ENCODE measurements at regions not wholly inside any gene's neighbourhood (a gene's known extent, or its start where the extent isn't known, plus 50 kb on each side); places are given as distances from the start of the nearest gene placed in this dataset.
"Not testable (repeated sequence)": the region's sequence is repeated elsewhere in the genome, so short reads cannot be mapped to it uniquely, and the experiment has no call there.

DNA sequence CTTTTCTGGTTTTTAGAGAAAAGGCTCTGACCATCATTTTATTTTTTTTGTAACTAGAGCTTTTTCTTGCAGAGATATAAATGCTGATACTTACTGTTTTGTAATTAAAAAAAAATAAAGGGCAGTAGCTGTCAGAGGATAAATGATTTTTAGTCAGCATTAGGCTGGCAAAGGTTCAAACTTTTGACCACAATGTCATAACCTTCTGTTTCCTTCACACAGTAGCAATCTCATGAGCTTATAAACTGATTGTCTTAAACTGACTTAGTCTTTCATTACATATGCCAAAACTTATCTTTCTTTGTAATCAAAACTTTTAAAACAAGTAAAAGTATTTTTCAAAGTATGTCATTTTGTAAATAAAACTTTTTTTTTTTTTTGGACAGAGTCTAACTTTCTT is 841.9 kb downstream of the OTOL1 start:
- no peak for DNase-seq

DNA sequence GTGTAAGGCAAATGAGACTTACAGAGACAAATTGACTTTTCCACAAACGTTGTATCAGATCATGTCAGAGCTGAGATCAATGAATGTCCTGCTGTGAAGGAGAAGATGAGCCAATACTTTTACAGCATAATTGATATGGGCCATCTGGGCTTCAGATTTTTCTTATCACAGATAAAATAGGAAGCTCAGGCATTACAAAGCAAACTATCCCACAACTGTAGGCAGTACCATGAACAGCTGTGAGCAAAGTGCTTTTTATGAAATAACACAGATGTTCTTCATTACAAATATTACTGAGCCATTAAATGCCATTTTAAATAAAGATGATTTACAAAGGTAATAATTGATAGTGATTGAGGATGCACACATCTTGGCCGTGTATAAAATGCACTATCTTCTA is 852.3 kb downstream of the OTOL1 start:
- DNase-seq, result no peak

DNA sequence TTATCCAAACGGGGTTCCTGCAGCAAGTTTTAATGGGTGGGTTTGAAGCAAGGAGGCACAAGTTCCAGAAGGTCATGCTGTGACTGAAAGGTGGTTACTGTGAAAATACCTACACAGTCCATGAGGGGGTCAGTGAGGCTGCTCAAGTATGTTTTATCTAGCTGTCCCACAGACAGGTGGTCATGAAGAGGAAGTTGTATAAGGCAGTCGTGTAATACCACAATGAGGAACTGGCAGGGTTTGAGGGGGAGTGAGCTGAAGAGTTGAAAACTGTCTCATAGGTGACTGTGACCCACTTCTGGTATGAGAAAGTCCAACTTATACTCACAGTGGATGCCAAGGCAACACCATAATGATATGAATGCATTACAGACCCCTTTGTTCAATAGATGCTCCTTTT is 856.8 kb downstream of the OTOL1 start:
- DNase-seq, result no peak

DNA sequence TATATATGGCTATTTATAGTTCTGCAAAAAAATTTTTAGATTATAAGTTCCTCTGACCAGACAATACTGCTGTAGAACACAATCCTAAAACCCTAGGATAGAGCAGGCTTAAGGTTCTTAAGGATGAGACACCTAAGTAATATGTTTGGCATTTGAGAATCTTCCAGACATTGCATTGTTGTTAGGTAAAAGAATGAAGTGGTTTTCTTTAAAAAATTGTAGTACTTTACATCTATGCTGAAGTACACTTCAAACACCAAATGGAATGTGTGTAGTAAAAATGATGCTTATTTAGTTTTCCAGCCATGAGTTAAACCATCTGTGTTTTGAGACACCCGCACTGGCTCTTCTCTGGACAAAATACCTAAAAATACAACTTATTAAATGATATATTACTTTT is 857.7 kb downstream of the OTOL1 start:
- no peak for DNase-seq

DNA sequence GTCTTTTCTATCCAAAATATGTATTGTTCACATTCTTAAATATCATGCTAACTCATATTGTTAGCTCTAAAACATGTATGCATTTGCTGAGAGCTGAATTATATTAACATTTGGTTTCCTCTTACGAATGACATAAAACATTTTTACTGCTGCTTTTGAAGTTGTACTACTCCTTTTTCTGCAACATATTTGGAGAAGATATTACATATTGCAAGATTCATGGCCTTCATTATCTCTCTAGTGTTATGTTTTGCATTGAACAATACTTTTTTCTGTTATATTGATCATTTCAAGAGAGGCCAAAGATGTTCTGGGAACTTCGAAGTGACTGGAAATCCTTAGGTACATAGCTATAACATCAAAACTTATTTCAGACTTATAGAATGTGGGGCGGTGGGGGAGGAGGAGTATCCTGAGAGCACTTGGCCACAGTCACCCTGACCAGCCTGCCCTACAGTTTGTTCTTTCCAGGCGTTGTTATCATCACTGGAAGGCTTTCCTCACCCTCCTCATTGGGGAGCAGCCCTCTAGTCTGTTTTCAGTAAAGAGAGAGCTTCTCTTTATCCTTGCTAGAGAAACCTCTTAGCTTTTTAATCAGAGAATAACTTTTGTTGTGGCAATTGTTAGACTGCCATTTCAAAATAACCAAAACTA is 868.6 kb downstream of the OTOL1 start:
- no peak for DNase-seq

DNA sequence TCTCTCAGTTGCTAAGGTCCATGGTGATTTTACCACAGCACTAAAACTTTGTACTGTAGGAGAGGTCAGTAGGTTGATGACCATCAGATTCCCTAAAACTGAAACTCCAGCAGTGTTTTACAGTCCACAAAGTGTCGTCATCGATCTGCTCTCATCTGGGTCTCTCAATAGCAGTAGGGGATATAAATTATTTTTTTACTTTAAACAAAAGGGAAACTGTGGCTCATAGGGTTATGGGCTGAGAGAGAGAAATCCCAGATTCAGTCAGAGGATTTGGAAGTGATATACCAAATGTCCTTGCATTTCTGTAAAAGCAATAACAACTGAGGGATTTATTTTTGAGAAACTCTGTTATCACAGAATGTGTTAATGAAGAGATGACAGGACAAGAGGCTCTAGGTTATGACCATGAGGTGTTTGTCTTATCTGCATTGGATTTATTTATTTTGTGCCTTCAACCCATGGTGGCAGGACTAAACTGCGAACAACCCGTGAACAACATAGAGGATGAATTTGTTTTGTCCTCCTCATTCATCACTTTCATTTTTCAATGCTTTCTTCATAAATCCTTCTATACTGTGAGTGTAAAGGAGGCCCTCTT is 869.7 kb downstream of the OTOL1 start:
- DNase-seq, result no peak

DNA sequence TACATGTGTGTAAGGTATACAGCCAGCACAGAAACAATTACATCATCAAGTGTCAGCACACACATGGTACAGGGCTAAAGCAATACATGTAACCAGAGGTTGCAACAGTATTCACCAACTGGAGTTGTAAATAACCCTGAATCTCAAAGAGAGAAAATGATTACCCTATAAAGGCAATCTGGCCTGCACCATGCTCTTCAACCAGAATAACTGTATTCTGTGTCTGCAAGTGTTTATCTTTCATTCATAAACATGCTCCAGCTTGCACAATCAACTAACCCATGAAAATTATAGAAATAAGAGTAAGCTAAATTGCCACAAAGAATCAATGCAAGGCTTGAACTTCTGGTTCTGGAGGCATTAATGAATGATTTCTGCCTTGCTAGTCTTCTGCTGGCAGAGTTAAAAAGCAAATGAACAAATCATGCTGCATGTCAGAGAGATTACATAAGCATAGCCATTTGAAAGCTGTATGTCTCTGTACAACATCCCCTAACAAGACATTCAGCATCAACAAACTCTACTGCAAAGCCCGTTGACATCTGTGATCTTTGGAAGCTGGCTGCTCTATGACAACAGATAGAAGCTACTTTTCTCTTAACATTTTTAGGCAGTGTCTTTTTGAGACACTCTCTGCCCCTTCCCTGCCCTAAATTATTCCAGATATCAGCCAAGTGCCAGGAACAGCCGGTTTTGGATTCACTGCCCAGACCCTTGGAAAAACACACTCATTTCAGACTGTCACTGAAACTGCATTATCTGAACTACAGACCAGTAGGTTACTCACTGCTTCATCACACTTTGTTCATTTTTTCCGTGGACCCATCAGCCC is 871.0 kb downstream of the OTOL1 start:
- DNase-seq, result no peak

DNA sequence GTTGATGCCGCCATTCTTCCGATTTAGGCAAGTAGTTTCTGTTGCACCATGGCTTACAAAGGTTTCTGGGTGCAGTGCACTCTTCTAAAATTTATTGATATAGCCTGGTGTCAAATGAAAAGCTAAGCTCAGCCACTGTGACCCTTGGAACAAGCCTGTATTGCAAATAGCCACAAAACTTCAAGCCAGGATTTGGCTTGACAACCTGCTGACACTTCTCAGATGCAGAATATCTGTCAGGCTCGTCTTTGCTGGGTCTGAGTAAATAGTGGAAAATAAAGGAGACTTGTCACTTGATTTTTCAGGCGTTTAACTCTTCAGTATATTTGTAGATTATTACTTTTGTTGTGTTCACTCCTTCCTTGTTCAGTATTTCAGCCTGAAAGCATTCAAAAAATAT is 871.8 kb downstream of the OTOL1 start:
- DNase-seq, result no peak

DNA sequence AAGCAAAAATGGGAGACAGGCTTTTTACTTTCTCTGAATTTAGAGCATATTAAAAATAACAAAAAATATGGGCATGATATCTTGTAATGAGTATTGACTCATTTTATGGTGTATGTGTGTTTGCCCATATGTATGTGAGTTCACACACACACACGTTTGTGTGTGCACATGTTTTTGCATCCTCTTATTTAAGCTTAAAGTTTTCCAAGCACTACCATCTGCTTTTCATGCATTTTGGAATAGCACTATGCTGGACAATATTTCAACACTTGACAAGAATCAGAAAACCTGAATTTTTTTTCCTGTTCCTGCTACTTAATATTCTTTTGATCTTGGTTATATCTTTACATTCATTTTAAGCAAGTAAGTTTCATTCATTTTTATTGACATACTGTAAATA is 872.7 kb downstream of the OTOL1 start:
- no peak for DNase-seq

DNA sequence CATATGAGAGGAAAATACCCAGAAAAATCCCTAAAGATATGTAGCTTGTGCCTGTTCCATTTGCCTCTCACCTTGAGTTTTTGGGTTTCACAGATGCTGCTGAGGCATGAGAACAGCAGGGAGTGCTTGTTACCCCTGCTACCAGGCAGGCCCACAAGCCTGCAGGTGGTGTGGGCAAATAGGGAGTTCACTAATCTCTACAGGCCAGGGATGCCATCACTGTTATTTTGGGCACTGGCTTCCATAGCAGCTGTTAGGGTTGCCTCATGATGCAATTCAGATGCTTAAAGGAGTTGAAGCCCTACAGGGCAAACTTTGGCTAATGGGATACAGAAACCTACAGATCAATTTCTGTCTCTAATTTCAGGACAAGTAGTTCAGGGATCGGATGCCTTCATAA is 873.5 kb downstream of the OTOL1 start:
- no peak for DNase-seq

DNA sequence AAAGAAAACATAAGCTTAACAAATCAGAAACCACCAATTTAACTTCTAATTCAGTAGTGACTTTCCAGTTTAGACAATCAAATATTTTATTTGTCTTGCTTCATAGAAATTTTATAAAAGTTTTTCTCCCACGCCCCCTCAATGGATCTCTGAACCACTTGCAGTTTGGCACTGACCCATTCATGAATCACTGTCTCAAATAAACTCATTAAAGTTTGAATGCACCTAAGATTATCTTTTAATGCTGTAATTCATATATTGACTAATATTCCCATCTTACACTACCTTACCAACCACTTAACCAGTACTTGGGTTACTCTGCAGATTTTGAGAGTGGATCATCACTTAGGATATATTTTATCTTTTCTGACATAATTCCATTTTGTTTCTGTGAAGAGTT is 880.2 kb downstream of the OTOL1 start:
- DNase-seq, result no peak

DNA sequence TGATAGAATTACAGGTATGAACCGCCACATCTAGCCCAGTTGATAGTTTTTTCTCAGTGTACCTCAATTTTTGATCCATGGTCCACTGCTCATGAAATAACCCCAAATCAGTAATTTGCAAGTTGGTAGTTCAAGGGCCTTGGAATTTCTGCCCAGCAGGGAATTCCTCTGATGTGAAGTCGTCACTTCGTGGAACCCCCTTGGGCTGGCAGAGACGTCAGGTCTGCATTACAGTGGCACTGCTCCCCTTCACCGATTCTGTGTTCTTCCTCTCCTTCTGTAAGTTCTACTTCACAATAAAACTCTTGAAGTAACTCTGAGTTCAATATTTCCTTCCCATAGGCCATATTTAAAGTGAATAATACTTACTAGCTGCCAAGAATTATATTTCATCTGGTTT is 881.0 kb downstream of the OTOL1 start:
- no peak for DNase-seq

DNA sequence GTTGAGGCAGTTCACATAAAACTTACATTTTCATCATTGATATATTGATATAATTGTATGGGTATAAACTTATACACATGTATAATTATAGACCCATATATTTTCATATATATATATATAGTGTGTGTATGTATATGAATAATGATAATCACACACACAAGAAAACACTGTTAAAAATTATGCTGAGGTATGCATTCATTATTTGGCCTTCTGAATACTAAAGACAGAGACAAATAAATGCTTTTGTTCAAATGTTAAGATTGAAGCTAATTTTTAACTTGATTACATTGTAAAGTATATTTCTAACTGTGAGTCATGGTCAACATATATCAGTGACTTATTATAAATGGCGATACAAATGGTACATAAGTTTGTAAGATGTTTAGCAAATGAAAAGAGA is 888.8 kb downstream of the OTOL1 start:
- no peak for DNase-seq

DNA sequence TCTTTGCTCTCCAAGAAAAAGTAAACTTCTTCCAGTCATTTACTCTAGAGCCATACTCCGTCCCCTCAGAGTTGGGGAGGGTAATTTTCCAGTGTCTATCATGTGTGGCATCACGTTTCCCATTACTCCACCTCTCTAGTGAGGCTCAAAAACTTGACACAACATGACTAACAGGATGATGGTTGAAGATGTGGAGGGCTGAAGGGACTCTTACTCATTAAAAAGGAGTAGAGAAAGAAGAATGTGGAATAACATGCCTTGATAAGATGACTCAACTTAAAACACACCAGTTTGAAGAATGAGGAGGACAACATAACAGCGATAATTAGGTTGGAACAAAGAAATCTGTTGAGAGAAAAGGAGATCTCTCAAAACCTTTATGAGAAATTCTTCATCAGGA is 894.3 kb downstream of the OTOL1 start:
- DNase-seq, result no peak

DNA sequence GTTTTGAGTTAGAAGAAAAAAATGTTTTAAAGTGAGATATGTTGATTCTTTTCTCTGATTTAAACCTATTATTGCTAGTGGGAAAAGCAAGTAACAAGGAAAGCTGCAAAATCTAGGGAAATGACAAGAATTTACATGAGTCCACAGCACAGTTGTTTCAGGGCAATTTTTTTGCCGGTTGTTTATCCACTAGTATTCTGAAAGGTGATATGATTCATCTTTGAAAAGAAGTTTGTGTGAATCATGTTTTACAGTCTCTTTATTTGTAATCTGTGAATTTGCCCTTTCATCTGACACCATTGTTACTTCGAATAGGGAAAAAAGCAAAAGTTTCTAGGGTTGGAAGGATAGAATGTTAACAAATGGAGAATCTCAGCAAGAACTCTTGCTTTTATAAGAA is 894.7 kb downstream of the OTOL1 start:
- DNase-seq, result no peak

DNA sequence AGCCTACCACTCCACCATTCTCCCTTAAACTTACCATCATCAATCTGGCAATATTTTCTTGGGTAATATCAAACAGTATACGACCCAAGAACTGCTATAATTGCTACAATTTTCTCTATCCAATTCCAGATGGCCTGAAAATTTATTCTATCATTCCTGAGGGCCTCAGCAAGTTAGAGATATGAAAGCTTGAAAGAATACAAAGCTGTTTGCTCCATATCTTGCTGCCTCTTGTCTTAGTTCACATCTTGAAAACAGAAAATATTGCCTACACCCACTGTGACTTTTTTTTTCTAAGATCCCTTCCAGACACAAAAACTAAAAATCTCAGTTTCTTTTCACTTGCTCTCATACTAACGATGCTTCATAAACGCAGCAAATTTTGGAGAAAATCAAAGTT is 898.9 kb downstream of the OTOL1 start:
- DNase-seq, result no peak

DNA sequence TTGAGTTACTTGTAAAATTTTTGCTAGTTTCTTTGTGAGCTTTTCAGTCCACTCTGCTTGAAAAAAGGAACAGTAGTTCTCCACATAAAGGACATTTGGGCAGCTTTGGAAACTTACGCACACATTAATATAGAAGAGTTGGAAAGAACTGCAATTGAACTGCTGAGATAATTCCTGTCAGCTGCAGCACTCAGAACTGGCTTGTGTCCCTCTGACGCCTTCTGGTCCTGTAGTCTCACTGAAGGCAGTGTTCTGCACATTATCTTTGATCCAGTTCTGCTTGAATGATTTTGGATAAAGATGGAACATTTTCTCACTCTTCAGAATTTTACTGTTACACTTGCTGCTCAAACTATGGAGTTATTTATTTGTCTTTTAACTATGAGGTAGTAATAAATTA is 901.9 kb downstream of the OTOL1 start:
- no peak for DNase-seq

DNA sequence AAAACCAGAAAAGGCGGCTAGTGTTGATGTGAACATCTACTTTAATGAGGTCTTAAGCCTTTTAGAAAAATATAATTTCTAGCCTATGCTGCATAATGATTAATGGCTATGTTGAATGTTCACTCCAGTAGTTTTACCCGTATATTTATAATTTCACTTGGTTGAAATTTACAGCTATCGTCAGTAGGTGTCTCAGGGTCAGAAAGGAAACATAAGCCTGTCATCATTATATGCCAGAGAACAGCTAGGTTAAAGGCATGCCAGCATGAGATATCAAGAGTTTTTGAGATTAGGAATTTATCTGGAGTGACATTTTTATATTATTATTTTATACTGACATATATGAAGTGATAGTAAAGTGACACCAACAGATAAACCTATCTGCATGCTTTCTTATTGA is 904.1 kb downstream of the OTOL1 start:
- peak in 1 of 2 experiments; percentile 19 for DNase-seq

DNA sequence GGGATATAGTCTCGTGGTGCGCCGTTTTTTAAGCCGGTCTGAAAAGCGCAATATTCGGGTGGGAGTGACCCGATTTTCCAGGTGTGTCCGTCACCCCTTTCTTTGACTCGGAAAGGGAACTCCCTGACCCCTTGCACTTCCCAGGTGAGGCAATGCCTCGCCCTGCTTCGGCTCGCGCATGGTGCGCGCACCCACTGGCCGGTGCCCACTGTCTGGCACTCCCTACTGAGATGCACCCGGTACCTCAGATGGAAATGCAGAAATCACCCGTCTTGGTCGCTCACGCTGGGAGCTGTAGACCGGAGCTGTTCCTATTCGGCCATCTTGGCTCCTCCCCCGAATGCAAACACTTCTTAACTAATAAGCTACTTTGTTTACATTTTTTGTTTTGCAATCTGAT is 914.9 kb downstream of the OTOL1 start:
- DNase-seq, result not testable (repeated sequence)

DNA sequence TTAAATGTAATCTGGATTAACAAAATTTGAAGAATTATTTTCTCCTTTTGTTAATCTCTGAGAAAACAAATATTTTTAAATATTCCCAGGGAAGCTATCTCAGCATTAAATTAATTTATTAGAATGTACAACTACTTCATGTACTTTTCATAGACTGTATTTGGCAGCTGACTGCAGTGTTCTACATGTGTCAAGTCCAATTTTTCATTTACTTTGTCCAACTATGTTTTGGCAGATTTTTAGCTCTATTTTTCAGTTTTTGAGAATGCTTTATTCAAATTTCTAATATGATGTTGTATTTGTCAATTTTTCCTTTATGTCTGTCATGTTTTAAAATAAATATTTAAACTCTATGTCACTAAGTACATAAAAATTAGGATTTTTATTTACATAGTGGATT is 925.1 kb downstream of the OTOL1 start:
- DNase-seq, result no peak

DNA sequence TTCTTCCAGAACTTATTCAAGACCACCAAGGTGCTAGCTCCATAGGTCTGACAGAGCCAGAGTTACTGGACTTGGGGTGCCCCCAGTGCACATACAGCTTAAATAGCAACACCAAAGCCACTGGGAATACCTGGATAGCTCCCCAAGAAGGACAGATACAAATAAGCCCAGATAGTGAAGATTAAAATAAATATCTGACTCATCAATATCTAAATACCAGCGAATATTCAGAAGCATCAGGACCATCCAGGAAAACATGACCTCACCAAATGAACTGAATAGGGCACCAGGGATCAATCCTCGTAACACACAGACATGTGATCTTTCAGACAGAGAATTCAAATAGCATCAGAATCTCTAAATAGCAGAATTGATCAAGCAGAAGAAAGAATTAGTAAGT is 931.6 kb downstream of the OTOL1 start:
- DNase-seq, result no peak

DNA sequence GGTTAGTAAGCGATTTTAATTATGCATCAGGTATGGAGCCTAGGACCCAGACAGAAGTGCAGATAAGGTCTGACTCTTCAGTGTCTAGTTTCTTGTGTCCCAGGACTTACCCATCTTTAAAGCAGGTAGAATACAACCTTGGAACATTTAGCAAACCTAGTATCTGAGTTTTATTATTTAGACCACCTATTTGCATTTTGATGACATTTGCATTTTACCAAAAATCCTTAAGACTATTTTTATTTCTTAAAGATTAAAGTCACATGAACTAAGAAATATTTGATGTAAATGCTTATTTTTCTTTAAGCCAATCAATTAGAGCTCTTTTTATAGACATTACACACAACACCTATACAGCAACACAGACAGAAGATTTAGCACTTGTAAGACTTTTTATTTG is 939.1 kb downstream of the OTOL1 start:
- no peak for DNase-seq

DNA sequence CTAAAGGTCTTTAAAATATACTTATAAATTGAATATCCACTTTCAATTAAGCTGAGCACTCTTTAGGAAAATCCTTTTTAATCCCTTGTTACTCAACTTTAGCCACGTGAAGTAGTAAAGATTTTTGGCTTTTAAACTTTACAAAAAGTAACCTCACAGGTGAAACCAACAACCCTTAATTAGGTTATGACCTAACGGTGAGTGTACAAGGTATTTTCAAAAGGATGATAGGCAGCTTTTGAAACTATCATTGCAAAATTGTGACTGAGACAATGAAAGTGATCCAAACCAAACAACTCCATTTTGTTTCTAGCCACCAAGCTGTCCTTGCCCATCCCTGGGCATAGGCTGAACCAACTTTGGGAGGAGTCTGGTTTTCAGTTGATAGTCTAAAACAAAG is 940.2 kb downstream of the OTOL1 start:
- DNase-seq, result no peak

DNA sequence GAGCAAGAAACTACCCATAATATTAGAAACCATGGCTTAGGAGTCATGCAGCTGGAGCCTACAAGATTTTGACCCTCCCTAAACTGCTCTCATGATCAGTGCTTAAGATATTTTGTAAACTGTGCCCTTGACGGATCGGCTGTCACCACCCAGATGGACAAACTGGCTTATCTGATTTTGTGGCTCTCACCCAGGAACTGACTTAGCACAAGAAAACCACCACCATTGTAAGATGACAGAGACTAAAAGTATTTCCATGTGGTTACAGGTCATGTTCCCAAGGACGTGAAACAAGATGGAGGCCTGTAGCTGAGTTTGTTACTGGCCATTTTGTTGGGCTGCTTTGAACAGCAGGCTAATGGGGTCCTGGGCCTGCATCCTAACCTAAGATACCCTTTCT is 940.9 kb downstream of the OTOL1 start:
- no peak for DNase-seq

DNA sequence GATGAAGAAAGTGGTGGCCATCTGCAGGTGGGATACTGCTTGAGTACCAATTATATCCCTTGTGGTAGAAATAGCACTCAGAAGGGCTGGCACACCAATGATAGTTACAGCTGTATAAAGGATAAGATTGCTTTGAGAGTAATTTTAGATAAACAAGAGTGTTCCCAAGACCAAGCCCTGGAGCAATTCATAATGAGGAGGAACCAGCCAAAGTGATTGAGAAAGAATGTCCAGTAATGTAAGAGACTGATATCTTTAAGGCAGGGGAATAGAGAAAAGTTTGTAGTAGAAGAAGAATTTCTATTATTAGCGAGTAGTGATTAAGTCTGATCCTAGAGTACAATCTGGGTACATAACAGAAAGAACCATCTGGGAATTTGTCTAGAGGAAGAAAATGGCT is 945.1 kb downstream of the OTOL1 start:
- DNase-seq, result no peak
